Activated CD4-positive, alpha-beta T cell treated with anti-CD3 and anti-CD28 coated beads, Interleukin-2, amount 50 U/mL, for 16 hours (primary cell): ENCODE measurements at regions not wholly inside any gene's neighbourhood (a gene's known extent, or its start where the extent isn't known, plus 50 kb on each side); places are given as distances from the start of the nearest gene placed in this dataset.

ENCODE experiments used
- DNase-seq: peaks from one replicate; pipeline ENCODE4 v3.0.0-alpha.2; 2020

- DNase-seq, result no peak
These were observed 113.5 kb downstream of the TMEM132E start for GRCh38 chr17:34692920-34693319.
